ENCODE measurements at regions not wholly inside any gene's neighbourhood (a gene's known extent, or its start where the extent isn't known, plus 50 kb on each side); places are given as distances from the start of the nearest gene placed in this dataset.
A peak's percentile ranks its signal among the peaks of the same experiment; 100 is the strongest.

- DNase-seq: no peak
- no peak for ATAC-seq
- intact Hi-C loops (cut with micrococcal nuclease): loop anchor here (5.0 kb wide), 1 partner anchor 247 kb away; no protein-coding TSS in a partner anchor
Measured at GRCh38 chrX:110408949-110409588, 50.4 kb downstream of the RTL9 start.

GRCh38 chrX:110409925-110410324 lies 51.3 kb downstream of the RTL9 start:
- intact Hi-C loops (cut with micrococcal nuclease): loop anchor here (5.0 kb wide), 1 partner anchor 248 kb away; no protein-coding TSS in a partner anchor
- ATAC-seq (no peak), DNase-seq (no peak)

- no peak for ATAC-seq
- no peak for DNase-seq
- intact Hi-C loops (cut with micrococcal nuclease): no loop called here
Measured at GRCh38 chrX:110410603-110411002, 52.0 kb downstream of the RTL9 start.

- intact Hi-C loops (cut with micrococcal nuclease): no loop called here
- ATAC-seq: peak; percentile 89
- DNase-seq: peak; percentile 71
Measured at GRCh38 chrX:110412971-110413726, 54.5 kb downstream of the RTL9 start.

- DNase-seq (no peak), ATAC-seq (no peak)
- intact Hi-C loops (cut with micrococcal nuclease): no loop called here
Measured at GRCh38 chrX:110413727-110414124, 55.1 kb downstream of the RTL9 start.

GRCh38 chrX:110414273-110414672 lies 55.6 kb downstream of the RTL9 start:
- intact Hi-C loops (cut with micrococcal nuclease): no loop called here
- no peak for DNase-seq
- ATAC-seq: no peak

GRCh38 chrX:110414679-110415439 lies 56.2 kb downstream of the RTL9 start:
- ATAC-seq (peak; percentile 63), DNase-seq (no peak)
- intact Hi-C loops (cut with micrococcal nuclease): no loop called here

GRCh38 chrX:110415440-110416170 lies 57.0 kb downstream of the RTL9 start:
- ATAC-seq: no peak
- DNase-seq: no peak
- intact Hi-C loops (cut with micrococcal nuclease): no loop called here

- ATAC-seq: no peak
- no peak for DNase-seq
- intact Hi-C loops (cut with micrococcal nuclease): no loop called here
Measured at GRCh38 chrX:110417128-110417527, 58.5 kb downstream of the RTL9 start.

GRCh38 chrX:110418316-110419235 lies 59.9 kb downstream of the RTL9 start:
- DNase-seq (peak; percentile 29), ATAC-seq (peak; percentile 20)
- intact Hi-C loops (cut with micrococcal nuclease): no loop called here

- intact Hi-C loops (cut with micrococcal nuclease): no loop called here
- ATAC-seq (no peak), DNase-seq (no peak)
Measured at GRCh38 chrX:110419512-110419911, 60.9 kb downstream of the RTL9 start.

GRCh38 chrX:110420771-110421499 lies 62.3 kb downstream of the RTL9 start:
- DNase-seq: no peak
- ATAC-seq: peak; percentile 37

GRCh38 chrX:110421500-110422455 lies 63.1 kb downstream of the RTL9 start:
- ATAC-seq: peak; percentile 84
- intact Hi-C loops (cut with micrococcal nuclease): no loop called here
- DNase-seq: no peak

More at GRCh38 chrX:110420771-110421499, 62.3 kb downstream of the RTL9 start:
- intact Hi-C loops (cut with micrococcal nuclease): no loop called here

- DNase-seq (no peak), ATAC-seq (no peak)
- intact Hi-C loops (cut with micrococcal nuclease): no loop called here
Measured at GRCh38 chrX:110425222-110426154, 66.8 kb downstream of the RTL9 start.

GRCh38 chrX:110426155-110426504 lies 67.5 kb downstream of the RTL9 start:
- intact Hi-C loops (cut with micrococcal nuclease): no loop called here
- DNase-seq: no peak

GRCh38 chrX:110427076-110427475 lies 68.4 kb downstream of the RTL9 start:
- ATAC-seq (no peak), DNase-seq (no peak)
- intact Hi-C loops (cut with micrococcal nuclease): no loop called here

More at GRCh38 chrX:110426155-110426504, 67.5 kb downstream of the RTL9 start:
- ATAC-seq: no peak
